PC-3 (cell line): ENCODE measurements at regions not wholly inside any gene's neighbourhood (a gene's known extent, or its start where the extent isn't known, plus 50 kb on each side); places are given as distances from the start of the nearest gene placed in this dataset.

Experiments used
- EZH2 ChIP-seq: fragments of 300-600 bp; sonication (generic); IDR thresholded peaks from one replicate; pipeline ENCODE4 v1.6.1; 2017; ENCODE audit warnings: antibody characterized with exemption, mild to moderate bottlenecking, low read length; ENCODE audit not compliant: unreplicated experiment
- TF ChIP-seq, protein P1 (sequence below): fragments of 300-600 bp; sonication (generic); conservative IDR thresholded peaks from 2 replicates; pipeline ENCODE4 v1.5.1; 2017; ENCODE audit warnings: antibody characterized with exemption, low read depth, mild to moderate bottlenecking, low read length

DNA sequence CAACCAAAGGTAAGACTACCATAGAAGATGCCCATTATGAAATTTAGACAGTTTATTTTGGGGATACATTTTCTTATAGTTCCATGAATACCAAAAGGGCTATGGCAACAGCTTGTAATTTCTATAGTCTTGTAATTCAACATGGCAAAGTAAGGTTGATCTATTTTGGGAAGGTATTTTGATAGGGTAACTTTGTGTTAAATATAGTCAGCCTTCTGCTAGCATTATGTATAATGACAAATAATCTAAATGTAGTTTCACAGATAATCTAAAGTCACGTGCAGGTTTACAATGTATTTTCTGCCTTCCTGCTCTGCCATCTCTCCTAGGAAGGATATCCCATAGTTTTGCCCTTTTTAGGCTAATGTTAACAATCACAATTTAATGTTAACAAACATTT lies 85.9 kb upstream of the DPH5 start:
- TF ChIP-seq, protein P1, sequence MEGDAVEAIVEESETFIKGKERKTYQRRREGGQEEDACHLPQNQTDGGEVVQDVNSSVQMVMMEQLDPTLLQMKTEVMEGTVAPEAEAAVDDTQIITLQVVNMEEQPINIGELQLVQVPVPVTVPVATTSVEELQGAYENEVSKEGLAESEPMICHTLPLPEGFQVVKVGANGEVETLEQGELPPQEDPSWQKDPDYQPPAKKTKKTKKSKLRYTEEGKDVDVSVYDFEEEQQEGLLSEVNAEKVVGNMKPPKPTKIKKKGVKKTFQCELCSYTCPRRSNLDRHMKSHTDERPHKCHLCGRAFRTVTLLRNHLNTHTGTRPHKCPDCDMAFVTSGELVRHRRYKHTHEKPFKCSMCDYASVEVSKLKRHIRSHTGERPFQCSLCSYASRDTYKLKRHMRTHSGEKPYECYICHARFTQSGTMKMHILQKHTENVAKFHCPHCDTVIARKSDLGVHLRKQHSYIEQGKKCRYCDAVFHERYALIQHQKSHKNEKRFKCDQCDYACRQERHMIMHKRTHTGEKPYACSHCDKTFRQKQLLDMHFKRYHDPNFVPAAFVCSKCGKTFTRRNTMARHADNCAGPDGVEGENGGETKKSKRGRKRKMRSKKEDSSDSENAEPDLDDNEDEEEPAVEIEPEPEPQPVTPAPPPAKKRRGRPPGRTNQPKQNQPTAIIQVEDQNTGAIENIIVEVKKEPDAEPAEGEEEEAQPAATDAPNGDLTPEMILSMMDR, result no peak
- no peak for TF ChIP-seq EZH2
